ENCODE measurements at regions not wholly inside any gene's neighbourhood (a gene's known extent, or its start where the extent isn't known, plus 50 kb on each side); places are given as distances from the start of the nearest gene placed in this dataset.

DNA sequence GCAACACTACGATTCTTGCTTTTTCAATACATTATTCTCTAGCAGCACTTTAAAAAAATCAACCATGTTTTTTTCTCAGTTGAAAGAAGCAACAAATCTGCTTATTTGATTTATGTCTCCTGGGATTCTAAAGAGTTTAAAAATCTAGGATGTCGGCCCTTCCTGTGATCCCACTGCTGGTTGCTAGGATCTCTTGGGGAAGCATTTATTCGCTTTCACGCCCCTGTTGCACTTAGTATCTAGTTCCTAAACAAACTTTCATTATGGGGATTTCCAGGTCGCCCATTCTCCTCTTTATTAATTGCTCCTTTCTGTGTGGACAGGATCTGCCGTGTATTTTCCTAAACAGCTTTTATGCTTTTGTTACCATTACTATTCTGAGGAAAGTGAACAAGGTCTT is 313.5 kb downstream of the AGTPBP1 start:
- DNase-seq (ENCODE audit: low spot score) = no peak

- DNase-seq (ENCODE audit: low spot score) = no peak
These were observed 314.0 kb downstream of the AGTPBP1 start for GRCh38 chr9:85427772-85428171.

GRCh38 chr9:85425153-85425611 is 316.6 kb downstream of the AGTPBP1 start:
- peak; percentile 12 for DNase-seq (ENCODE audit: low spot score)

- no peak for DNase-seq (ENCODE audit: low spot score)
These were observed 318.3 kb downstream of the AGTPBP1 start for GRCh38 chr9:85423422-85423821.

DNA sequence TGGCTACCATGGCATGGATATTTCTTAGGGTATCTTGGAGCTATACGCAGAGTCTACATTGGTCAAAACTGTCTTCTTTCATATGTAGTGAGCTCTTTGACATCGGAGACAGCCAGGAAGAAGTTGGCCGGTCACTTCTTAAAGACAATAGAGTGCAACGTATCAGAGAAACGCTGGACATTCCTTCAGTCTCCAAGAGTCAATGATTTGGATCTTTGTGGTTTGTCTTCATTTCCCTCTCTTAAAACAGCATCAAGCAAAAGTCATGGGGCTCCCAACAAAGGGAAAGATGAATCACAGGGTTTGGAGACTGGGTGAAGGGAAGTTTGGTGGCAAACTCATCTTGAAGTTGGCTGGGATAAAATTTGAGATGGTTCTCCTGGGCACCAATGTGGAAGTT is 320.1 kb downstream of the AGTPBP1 start:
- DNase-seq (ENCODE audit: low spot score) = no peak

- no peak for DNase-seq (ENCODE audit: low spot score)
These were observed 321.0 kb downstream of the AGTPBP1 start for GRCh38 chr9:85420750-85421149.

DNA sequence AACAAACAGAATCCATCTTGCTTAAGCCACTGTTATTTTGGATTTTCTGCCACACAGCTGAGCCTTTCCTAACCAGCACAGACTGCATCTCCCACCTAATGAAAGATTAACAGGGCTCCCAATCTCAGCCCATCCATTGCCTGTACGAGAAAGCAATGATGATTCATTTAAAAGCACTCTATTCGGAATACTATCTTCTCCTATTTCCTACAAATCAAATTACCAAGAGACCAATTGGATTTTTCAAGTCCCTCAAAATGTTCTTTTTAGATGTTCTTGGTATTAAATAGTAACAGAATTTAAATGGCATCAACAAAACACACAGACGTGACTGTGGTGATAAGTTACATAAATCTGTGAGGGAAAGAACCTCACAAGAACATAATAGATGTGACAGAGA is 324.1 kb downstream of the AGTPBP1 start:
- no peak for DNase-seq (ENCODE audit: low spot score)

DNA sequence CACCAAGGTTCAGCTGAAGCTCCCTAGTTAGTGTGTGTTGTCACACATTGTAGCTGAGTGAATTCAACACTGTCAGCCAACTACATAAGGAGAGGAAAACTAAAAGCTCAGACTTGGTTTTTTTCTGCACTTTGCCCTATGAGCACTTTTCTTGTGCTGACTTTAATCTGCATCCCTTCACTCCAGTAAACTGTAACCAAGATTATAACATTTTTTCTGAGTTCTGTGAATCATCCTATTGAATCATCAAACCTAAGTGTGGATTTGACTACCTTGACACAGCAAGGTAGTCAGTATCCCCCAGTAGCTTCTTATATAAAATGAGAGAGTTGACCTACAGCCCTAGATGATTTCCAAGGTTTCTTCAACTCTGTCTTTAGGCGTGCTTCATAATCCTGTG is 325.0 kb downstream of the AGTPBP1 start:
- no peak for DNase-seq (ENCODE audit: low spot score)

- no peak for DNase-seq (ENCODE audit: low spot score)
These were observed 327.4 kb downstream of the AGTPBP1 start for GRCh38 chr9:85414390-85414789.

DNA sequence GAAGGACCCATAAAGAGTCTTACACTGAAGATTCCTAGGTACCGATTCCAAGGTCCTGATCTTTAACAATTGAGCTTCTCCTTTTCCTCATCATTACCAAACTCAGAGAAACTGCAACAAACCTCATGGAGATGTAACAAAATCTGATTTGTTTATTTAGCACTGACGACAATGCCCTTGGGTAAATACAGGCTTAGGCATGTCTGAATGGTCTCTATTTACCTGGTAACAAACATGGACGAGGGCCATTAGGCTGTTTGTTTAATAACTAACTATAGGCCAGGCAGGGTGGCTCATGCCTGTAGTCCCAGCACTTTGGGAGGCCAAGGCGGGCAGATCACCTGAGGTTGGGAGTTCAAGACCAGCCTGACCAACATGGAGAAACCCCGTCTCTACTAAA is 333.3 kb downstream of the AGTPBP1 start:
- DNase-seq (ENCODE audit: low spot score) = no peak

DNA sequence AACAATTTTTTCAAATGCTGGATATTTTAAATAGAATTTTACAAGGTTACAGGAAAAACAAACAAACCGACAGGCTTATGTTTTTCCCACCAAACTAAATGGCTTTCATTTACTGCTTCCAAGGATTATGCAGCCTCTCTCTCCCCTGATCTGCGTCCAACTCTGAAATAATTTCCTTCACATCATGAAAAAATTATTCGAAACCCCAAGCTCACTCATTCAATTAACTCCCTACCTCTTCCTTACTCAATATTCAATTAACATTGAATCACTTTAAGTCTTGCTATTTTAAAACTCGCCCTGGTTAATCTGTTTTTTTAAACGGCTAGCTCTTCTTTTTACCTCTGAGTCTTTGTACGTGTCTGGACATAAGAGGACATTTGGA is 336.2 kb downstream of the AGTPBP1 start:
- no peak for DNase-seq (ENCODE audit: low spot score)

DNA sequence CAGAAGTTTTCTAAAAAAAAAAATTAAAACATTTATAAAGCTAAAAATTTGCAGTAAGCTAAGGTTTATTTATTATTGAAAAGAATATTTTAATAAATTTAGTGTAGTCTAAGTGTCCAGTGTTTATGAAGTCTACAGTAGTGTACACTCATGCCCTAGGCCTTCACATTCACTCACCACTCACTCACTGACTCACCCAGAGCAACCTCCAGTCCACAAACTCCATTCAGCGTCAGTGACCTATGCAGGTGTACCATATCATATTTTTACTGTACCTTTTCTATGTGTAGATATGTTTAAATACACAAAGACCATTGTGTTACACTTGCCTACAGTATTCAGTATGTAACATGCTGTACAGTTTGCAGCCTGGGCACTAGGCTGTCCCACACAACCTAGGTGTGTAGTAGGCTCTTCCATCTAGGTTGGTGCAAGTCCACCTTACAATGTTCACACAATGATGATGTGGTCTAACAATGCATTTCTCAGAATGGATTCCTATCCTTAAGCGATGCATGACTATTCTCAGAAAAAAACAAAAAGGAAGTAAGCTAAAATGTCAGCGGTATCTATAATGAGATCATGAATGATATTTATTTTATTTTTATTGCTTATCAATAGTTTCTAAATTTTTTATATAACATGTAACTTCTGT is 336.7 kb downstream of the AGTPBP1 start:
- DNase-seq (ENCODE audit: low spot score) = no peak

GRCh38 chr9:85402551-85402950 is 339.2 kb downstream of the AGTPBP1 start:
- no peak for DNase-seq (ENCODE audit: low spot score)

GRCh38 chr9:85401998-85402397 is 339.8 kb downstream of the AGTPBP1 start:
- no peak for DNase-seq (ENCODE audit: low spot score)

GRCh38 chr9:85397005-85397404 is 344.7 kb downstream of the AGTPBP1 start:
- no peak for DNase-seq (ENCODE audit: low spot score)

GRCh38 chr9:85392260-85392659 is 349.5 kb downstream of the AGTPBP1 start:
- no peak for DNase-seq (ENCODE audit: low spot score)

DNA sequence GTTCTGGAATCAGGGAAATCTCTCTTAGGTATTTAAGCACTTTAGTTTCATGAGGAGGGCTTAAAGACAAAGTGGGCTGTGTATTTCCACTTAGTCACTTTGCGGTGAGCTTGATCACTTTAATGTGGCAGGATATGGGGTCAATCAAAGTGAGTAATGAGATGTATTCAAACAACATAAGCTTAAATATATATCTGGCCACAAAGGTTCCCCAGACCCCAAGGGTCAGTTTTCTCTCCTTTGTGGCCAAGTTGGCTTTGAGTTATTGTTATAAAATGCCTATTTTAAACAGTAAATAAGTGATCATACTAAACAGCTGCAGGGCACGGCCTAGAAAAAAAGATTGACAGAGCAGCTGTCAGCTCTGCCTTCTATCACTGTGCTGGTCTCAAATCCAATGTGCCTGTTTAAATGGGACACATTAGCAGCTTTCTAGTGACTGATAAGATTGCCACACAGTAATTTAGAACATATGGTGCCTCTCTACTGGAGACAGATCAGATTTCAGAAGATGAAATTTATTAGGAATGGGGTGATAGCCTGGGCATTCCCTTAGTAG is 363.9 kb downstream of the AGTPBP1 start:
- no peak for DNase-seq (ENCODE audit: low spot score)

DNA sequence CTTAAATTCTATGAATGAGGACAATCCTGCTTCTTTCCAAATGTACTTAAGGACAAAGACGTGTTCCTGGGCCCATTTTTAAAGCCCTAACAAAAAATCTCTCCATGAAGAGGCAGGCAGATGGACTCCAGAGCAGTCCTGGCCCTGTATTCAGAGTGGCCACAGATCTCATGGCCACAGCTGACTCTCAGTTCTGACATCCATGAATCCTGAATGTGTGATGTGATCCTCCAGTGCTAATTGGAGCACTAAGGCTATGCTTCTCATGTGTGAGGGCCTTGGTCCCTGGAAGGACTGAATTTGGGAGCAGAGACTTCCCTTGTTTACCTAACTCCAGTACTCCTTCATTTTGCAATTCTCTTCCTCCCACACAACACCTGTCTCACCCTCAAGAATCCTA is 373.0 kb downstream of the AGTPBP1 start:
- no peak for DNase-seq (ENCODE audit: low spot score)

DNA sequence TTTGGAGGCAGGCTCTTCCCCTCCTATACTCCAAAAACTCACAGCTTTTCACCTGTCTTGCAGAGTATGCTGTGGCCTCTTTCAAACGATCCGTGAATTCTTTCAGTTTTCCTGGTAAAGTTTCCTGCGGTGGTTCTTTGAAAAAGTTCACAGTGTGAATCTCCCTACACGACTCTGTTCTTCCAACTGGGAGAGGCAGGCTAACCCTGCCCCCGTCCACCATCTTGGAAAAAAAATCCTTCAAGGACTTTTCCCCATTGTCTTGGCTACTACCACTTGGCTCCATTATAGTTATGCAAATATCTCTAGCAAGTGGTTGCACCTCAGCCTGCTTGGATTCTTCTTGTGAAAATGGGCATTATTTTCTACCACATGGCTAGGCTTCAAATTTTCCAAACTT is 382.6 kb downstream of the AGTPBP1 start:
- DNase-seq (ENCODE audit: low spot score) = no peak

DNA sequence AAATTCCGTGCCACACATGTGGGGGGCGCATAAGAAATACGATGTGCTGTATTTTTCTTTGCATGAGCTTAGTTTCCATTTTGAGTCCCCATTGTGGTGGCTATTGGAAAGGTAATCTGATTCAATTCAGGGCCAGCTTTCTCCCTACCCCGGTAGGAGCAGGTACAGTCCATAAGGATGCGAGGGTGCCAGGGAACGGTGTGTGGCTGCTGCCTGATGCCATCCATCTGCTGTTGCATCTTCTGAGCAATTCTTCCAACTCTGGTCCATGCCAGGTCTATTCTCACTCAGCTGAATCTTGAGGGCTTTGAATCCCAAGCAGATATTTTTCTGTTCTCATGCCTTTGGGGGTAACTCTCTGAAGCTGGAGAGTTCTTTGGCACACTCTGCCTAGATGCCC is 392.7 kb downstream of the AGTPBP1 start:
- DNase-seq (ENCODE audit: low spot score) = no peak

GRCh38 chr9:85347541-85347940 is 394.2 kb downstream of the AGTPBP1 start:
- DNase-seq (ENCODE audit: low spot score) = no peak

DNA sequence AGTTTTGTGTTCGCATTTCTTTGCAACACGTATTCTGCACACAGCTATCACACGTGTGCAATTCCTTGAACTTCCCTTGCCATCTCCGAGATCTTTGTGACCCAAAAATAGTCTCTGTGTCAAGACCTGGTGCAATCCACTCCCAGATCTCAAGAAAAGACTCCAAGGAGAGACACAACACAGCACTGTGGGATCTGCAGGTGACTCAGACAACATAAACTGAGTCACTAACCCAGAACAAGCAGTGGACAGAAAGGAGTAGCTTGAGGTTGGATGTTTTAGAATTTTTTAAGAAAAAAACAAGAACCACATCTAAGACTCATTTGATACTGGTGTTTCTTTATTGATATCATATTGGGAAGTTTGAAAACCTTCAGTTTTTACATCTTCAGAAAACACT is 396.9 kb downstream of the AGTPBP1 start:
- no peak for DNase-seq (ENCODE audit: low spot score)

DNA sequence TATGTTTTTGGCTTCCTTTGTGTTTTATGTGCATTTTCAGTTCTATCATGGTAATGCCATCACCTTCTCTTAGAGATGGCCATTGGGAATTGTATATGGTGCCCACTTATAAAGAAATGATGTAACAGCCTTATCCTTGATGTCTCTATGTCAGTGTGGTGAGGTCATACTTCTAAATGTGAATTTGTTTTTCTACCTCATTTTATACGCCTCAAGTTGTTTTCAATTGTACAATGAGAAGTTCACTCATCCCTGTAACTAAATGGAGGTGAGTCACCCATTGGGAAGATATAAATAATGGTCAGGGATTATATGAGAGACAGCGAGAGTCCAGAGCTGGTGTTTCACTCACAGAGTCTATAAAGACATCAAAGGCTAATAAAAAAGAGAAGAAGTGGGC is 402.4 kb downstream of the AGTPBP1 start:
- DNase-seq (ENCODE audit: low spot score) = no peak

DNA sequence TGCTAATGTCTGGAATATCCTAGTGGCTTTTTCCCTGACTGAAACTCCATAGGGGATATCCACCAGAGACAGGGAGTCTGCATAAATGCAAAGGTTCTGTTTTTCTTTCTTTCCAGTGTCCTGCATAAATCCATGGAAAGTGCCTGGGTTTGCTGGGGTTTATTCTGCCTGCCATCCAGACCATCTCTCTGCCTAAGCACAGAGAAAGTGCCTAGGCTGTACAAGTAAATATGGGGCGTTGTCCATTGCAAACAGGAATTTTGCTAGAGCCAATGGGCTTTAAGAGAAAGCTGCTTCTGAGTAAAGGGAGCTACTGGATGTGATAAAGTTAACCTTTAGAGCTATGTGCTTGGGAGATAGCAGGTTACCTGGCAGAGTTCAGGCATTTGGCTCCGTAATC is 407.5 kb downstream of the AGTPBP1 start:
- no peak for DNase-seq (ENCODE audit: low spot score)
